Hepatic stellate cell (primary cell): ENCODE measurements at regions not wholly inside any gene's neighbourhood (a gene's known extent, or its start where the extent isn't known, plus 50 kb on each side); places are given as distances from the start of the nearest gene placed in this dataset.

Experiments used
- DNase-seq: peaks from one replicate; pipeline ENCODE4 v3.0.0; 2011; ENCODE audit warnings: low spot score

DNA sequence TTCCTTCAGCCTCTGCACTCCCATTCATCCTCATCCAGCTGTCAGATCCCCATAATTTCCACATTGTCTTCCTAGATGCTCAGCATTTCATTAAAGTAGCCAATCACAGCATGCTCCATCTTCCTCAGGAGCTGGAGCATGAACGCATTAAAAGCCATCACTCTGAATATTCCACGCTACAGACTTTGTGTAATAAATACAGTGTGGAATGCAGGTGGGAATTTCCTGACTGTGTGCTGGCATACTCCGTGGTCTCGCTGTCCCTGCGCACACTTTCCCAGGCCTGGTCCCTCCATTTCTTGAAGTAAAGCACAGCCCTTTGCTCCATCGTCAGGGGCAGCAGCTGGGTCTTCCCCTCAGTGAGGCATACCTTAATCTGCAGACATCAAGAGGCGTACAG lies 123.7 kb upstream of the NCK2 start:
- DNase-seq, result no peak

GRCh38 chr2:105618351-105618659 lies 126.4 kb upstream of the NCK2 start:
- DNase-seq, result no peak

- DNase-seq, result no peak
Measured at GRCh38 chr2:105617631-105618350, 126.9 kb upstream of the NCK2 start.

DNA sequence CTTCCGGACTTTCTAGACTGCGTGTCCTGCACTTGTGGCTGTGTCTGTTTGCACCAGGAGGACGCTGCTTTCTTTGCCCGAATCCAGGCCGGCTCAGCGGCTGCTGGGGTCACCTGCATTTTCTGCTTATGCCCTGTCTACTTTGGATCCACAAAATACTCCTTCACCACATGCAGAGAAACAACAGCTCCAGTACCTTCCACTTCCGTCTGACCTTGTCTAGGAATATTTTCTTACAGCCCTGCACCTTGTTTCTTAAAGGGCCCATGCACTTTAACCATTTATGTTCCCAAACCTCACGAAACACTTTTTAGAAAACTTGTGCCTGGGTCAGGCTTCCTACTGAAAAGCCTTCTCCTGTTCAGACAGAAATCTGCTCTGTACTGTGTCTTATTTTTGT lies 129.4 kb upstream of the NCK2 start:
- no peak for DNase-seq

DNA sequence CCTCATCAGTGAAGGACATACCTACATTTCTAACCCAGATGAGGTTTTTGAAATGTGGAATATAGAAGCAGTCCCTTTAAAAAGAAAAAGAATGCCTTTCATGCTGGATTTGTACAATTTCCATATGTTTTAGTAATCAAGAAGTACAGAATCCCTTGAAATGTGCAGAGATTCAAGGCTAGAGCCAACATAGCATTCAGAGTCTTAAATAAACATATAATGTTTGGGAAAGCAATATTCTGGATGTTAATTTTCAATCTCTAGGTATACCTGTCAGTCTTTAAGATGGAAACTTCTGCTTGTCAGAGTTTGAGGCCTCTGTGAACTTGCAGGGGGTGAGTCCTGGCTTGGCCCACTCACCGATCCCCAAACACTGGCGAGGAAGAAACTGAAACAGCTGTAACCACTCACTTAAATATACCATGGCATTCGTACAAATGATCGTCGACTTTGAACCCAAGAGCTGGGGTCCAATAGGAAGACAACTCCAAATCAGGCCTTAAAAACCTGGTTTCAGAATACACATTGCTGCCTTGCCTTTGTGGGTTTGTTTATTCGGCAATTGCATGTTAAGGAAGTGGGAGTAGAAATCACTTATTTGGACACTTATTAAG lies 132.8 kb upstream of the NCK2 start:
- DNase-seq, result no peak

GRCh38 chr2:105611333-105611637 lies 133.4 kb upstream of the NCK2 start:
- no peak for DNase-seq

GRCh38 chr2:105610576-105611332 lies 134.0 kb upstream of the NCK2 start:
- no peak for DNase-seq

DNA sequence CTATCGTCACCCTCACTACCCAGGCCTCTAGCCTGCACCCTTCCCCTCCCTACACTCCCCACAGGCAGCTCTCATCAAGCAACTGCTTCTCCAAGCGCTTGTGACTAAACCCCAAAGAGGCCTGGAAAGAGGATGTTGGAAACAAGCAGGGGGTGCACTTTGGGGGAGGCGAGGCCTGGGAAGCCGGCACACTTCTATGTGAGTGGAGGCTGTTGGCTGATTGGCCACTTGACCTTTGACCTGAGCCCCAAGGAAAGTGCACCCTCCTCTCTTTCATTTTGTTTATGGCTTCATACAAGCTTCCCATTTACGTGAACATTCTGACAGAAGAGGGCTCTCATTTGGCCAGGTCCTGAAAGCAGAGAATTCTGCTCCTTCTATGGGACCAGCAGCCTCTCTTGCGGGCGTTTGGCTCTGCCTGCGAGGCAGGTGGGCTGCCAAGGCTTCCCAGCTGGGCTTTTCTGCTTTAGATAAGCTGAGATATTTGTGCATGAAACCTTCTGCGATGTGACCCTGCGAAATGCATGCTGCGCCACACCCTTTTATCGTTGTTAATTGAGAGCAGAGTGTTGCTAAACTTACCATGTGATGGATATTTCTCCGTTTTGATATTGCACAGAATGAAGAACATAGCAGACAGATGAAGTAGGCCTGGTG lies 134.8 kb upstream of the NCK2 start:
- no peak for DNase-seq

DNA sequence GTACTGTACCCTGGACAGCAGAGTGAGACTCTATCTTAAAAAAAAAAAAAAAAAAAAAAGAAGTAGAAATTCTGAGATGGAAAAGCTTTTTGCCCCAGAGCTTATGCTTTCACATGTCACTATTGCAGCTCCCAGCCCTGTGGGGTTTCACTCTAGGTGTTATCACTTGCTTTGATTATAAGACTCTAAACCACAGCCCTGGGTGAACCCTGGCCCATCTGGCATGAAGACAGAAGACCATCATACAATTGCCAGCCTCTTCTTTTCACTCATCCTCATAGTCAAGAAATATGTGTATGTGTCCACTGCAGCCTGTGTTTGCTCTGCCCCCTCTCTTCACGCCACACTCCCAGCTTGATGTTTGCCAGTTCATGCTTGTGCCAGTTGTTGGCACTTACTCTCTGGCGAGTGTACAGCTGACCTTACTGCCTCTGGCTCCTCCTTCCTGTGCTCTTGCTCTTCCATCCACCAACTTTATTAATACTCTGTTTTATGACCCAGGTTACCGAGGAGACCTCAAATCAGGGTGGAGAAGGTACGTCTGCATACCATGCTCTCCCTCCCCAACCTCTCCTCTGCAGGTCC lies 136.7 kb upstream of the NCK2 start:
- DNase-seq, result no peak

DNA sequence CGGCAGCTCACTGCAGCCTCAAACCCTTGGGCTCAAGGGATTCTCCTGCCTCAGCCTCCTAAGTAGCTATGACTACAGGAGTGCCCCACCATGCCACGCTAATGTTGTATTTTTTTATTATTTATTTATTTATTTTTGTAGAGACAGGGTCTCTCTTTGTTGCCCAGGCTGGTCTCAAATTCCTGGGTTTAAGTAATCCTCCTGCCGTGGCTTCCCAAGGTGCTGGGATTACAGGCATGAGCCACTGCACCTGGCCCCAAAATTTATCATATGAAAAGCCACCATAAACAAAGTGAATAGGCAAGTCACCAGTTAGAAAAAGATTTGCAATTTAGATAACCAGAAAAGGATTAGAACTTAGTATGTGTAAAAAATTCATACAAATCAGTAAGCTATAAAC lies 138.6 kb upstream of the NCK2 start:
- DNase-seq, result no peak

DNA sequence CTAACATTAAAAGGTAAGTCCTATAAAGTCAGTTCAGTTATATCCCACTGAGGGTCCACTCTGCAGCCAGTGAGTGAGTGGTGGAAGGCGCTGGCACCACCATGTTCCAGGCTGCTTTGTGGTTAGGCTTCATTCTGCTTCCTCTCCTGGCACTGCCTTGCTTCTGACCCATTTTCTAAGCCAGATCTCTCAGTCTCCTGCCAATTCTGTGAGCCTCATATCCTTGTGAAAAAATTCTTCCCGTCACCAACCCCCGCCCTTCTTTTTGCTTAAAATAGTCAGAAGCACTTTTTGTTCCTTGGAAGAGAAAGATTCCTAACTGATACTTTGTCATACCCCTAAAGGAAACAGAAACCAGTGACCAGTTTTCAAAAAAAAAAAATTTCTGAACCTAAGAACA lies 139.8 kb upstream of the NCK2 start:
- no peak for DNase-seq

GRCh38 chr2:105600949-105601794 lies 143.5 kb upstream of the NCK2 start:
- DNase-seq, result no peak

GRCh38 chr2:105600602-105600948 lies 144.1 kb upstream of the NCK2 start:
- no peak for DNase-seq

DNA sequence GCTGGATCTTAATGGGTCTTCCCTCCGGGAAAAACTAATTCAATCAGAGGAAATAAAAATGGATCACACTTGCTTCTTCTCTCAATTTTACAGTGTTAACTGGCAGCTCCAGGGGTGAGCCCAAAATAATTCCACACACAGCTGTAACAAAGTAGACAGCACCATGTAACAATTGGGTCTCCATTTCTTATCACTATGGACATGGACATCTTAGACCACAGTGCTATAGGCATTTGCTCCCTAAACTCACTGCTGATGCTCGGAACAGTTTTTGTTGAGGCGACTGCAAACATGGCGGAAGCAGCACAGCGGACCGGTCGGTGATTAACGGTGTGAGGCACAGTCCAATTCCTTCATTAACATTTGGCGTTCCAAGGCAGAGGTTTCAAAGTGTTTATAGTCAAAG lies 144.7 kb upstream of the NCK2 start:
- DNase-seq, result no peak

DNA sequence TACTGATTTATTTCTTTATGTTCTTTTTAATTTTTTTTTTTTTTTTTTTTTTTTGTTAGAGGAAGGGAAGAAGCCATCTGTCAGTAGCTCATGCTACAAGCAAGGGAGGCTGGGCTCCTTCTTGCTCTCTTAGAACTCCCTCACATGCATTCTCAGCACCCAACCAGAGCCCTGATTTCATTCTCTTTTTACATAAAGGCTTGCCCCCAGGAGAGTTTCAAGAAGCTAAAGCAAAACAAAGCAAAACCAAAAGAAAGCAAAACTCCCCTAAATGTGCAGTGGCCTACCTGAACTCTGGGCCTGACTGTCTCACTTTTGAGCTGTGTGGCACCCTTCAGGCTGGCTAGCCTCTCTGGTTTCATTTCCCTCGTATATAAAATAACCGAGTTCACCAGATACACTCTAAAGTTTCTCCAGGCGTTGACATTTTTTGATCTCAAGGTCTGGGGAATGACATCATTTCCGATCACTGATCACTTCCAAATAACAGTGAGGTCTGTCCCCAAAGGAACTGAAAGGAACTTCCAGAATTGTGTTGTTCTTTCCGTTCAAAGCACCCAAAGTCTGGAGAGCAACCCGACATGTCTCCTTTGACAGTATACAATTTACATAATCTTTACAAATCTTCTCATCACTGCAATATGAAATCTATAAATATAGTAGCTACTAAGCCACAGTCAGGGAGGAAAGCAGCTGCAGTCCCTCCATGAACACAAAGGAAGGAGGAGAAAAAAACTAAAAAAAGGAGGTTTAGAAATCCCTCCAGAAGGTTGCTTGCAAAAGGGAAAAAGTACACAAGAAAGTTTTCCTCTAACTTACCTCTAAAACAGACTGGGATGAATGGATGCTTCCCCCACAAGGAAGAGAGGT lies 145.6 kb upstream of the NCK2 start:
- DNase-seq, result no peak

DNA sequence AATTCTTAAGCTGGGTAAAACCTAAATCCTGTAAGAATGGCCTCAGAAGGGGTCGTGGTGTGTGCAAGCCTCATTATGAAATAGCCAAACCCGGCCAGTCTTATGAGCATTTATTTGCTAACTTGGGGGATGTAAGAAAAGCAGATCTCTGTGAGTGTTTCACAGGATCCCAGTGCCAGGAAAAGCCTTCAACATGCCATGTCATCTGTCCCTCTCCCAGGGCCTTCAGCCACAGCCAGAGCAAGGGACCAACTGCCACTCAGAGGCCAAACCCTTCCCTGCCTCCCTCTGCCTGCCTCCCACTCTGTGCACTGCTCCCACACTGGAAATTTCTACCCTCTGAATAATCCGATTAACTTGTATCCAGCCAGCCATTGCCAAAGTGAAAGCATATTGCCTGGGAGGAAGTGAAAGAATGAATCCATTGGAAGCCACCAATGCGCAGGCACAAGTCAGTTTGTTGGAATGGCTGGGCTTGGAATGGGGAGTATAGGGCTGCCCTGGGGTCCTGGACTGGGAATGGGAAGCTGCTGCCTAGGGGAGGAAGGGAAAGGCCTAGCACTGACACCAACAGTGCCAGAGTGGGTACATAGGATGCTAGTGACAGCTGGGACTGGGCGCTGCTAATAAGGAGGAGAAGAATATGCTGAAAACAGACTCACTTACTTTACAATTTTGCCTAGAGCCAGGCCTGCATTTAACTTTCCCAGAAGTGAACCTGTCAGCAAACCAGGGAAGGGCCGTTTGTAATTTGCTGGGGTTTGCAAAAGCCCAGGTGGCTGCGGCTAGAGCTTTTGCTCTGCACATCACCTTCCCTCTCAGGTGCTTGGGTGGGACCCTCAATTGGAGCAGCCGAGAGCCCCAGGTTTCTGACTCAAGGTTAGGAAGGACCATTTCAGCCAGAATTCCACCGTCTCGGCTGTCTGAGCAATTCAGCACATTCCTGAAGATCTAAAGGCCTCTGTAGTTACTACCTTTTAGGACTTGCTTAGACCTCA lies 146.6 kb upstream of the NCK2 start:
- no peak for DNase-seq

- DNase-seq, result no peak
Measured at GRCh38 chr2:105597011-105597805, 147.5 kb upstream of the NCK2 start.

- no peak for DNase-seq
Measured at GRCh38 chr2:105596411-105596921, 148.2 kb upstream of the NCK2 start.

- DNase-seq, result no peak
Measured at GRCh38 chr2:105595536-105595935, 149.2 kb upstream of the NCK2 start.
